ENCODE measurements at regions not wholly inside any gene's neighbourhood (a gene's known extent, or its start where the extent isn't known, plus 50 kb on each side); places are given as distances from the start of the nearest gene placed in this dataset.
"Not testable (repeated sequence)": the region's sequence is repeated elsewhere in the genome, so short reads cannot be mapped to it uniquely, and the experiment has no call there.

GRCh38 chr3:104412608-104413580 lies 953.8 kb upstream of the ALCAM start:
- no peak overlapping the region for H3K4me3 ChIP-seq (ENCODE audit: low read depth, low read length)

DNA sequence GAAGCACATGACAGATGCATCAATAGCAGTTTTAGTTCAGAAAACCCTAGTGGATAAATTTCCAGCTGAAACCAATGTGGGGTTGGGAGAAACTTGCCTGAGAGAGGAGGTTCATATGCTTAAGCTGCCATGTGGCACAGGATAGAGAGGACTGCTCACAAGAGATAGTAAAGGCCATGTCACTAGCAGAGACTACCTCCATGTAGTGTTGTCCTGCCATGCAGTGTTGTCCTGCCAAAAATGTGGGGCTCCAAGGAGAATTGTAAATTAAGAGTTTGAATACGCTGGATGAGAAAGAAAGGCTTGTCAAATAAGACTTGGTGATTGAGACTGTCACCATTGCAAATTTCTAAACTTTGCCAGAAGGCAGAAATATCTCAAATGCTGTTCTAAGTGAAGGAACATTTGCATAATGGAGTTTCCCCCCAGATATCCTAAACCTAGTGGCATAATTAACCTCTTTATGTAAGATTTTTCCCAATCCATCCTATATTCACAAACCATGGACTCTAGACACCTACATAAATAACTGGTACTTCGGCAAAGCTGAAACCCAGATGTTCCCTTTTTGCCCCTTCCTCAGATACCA lies 938.3 kb upstream of the ALCAM start:
- no peak overlapping the region for H3K4me3 ChIP-seq (ENCODE audit: low read depth, low read length)

DNA sequence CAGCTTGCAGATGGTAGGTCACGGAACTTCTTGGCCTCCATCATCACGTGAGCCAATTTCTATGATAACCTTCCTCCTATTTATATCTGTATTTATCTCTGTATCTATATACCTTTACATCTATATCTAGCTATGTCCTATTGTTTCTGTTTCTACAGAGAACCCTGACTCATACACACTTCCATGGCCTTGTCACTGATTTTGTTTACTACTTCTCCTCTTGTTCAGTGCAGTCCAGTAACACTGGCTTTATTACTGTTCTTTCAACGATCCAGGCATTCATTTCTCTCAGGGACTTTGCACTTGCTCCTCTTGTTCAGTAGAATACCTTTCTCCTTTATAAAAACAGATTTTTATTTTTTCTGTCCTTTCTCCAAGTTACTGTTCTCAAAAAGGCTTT lies 937.0 kb upstream of the ALCAM start:
- no peak overlapping the region for H3K4me3 ChIP-seq (ENCODE audit: low read depth, low read length)

DNA sequence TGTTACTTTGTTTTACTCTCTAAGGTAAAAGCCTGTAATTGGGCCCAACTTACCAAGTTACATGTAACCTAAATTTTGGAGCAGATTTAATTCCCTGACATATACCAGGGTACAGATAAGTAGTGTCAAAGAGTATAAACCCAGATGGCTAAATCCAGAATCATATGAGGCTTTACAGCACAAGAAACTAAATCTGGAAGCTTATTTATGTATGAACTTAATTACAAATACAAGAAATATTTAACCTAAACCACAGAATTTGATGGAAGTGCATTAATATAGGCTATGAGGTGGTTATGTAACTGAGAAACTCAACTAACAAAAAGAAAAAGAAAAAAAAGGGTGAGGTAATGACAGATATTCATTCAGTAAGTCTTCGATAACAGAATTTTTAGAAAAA lies 930.2 kb upstream of the ALCAM start:
- H3K4me3 ChIP-seq (ENCODE audit: low read depth, low read length): no peak overlapping the region

DNA sequence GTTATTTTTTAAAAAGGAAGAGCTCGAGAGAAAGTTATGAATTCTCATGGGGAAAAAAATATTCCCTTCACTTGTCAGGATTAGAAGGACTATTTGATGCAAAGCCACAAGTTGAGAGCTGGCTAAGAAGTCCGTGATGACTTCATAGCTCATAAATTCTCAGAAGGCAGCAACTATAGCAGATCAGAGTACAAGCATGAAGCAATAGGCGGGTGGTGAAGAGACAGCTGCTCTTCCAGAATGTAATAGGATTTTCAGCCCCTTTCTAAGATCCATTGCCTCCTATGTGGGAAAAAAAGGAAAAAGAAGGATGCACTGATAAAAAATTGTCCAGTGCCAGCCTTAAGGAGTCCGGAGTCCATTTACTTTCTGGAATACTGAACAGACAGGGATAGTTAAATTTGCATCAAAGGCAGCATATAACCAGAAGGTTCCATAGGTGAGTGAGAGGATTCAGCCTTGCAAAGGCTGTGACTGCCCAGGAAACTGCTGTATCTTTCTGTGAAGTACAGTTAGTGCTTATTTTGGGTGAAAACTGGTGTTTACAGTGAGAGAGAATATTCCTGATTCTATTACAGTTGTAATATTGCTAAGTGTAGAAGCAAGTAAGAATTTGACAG lies 929.5 kb upstream of the ALCAM start:
- H3K4me3 ChIP-seq (ENCODE audit: low read depth, low read length): no peak overlapping the region

GRCh38 chr3:104437891-104438290 lies 928.8 kb upstream of the ALCAM start:
- H3K4me3 ChIP-seq (ENCODE audit: low read depth, low read length): no peak overlapping the region

DNA sequence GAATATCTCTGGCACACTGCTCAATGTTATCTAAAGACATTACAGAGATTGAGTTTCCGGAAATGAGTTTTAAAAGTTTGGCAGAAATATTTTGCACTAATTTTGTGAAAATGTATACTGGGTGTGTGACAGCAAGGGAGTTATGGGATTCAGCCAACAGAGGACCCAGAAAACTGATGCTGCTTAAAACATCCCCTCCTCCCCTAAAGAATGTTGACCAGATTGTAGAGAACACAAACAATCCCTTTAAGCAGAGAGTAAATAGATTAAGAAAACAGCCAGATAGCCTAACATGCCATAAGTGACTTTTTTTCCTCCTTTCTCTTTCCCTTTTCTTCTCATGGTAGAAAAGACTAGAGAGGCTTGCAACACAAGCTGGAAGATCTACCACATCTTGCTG lies 928.0 kb upstream of the ALCAM start:
- H3K4me3 ChIP-seq (ENCODE audit: low read depth, low read length): no peak overlapping the region

GRCh38 chr3:104445252-104445919 lies 921.3 kb upstream of the ALCAM start:
- not testable (repeated sequence) for H3K4me3 ChIP-seq (ENCODE audit: low read depth, low read length)

GRCh38 chr3:104447681-104448080 lies 919.0 kb upstream of the ALCAM start:
- H3K4me3 ChIP-seq (ENCODE audit: low read depth, low read length): no peak overlapping the region

DNA sequence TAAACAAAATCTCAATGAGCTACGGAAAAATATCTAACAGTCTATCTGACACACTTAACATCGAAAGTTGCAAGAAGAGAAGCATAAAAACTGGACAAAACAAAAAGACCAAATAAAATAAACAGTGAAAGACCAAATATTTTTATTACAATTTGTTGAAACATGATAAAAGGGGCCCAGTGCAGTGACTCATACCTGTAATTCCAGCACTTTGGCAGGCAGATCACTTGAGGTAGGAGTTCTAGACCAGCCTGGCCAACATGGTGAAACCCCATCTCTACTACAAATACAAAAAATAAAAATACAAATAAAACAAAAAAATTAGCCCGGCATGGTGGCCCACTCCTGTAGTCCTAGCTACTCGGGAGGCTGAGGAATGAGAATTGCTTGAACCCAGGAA lies 914.0 kb upstream of the ALCAM start:
- no peak overlapping the region for H3K4me3 ChIP-seq (ENCODE audit: low read depth, low read length)

- no peak overlapping the region for H3K4me3 ChIP-seq (ENCODE audit: low read depth, low read length)
These were observed 908.1 kb upstream of the ALCAM start for GRCh38 chr3:104458657-104459056.

DNA sequence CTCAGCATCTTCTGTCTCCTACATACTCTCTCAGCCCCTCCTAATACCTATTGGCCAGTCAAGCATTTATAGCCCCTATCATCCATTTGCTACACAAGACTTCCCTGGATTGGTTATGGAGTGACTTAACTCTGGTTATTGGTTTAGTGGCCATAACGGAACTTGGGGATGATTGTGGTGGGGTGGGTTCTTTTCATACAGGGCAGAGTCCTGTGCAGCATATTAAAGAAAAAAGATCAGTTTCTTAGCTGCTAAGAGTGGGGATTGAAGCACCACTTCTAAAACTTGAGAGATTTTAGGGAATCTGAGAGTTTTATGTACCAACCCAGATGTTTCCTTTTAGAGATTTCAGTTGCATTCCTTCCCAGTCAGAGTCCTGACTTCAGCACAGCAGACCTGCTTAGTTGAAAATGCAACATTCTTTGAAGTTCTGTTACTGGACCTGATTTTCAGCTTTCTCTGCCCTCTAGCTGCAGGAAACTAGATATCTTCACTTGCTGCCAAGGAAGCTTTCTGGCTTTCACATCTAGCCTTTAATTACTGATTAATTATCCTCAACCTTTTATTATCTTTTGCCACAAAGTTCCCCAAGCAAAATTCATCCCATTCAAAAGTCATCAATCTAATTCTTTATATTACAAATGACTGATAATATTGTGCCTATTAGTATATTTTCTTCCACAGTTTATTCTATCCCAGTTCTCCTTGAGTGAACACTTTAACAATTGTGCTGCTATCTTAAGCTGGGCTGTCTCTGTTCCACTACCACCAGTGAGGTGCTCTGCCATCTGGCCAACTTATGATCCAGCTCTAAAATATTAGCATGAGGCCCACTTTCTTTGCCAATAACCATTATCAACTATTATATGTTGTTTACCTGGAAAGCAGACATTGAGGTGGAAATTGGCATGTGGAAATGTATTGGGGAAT lies 906.0 kb upstream of the ALCAM start:
- H3K4me3 ChIP-seq (ENCODE audit: low read depth, low read length): no peak overlapping the region

DNA sequence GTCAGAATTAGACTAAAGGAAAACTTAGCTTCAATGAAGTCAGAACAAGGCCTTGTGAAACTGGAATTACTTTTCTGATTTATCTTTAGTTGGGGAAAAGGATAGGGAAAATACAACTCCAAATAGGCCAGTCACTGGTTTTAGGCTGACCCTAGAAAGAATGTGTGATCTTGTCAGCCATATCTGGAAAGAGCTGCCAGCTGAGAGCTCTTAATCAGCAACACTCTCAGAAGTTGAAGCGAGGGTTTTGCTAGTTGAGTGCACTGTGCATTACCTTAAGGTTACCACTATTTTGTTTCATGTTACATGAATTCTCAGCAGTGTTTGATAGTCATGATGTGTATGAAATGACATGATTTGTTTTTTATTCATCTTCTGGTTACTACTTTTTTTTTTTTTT lies 905.3 kb upstream of the ALCAM start:
- H3K4me3 ChIP-seq (ENCODE audit: low read depth, low read length): no peak overlapping the region

DNA sequence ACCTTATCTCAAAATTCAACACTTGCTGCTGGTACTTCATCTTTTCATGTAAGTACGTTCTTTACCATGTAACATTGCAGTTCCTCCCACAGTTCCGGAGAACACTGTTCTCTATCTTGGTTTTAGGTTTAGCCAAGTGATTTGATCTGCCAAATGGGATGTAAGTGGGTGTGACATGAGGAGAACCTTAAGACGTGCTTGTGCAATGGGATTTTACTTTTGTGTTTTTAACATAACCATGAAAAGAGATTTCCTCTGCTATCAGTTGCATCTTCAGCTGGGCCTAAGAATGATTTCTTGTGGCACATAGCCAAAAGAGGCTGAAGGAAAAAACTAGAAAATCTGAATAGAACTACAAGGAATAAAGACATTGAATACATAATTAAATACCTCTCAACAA lies 894.5 kb upstream of the ALCAM start:
- no peak overlapping the region for H3K4me3 ChIP-seq (ENCODE audit: low read depth, low read length)

- no peak overlapping the region for H3K4me3 ChIP-seq (ENCODE audit: low read depth, low read length)
These were observed 892.7 kb upstream of the ALCAM start for GRCh38 chr3:104474011-104474410.

GRCh38 chr3:104503022-104503421 lies 863.7 kb upstream of the ALCAM start:
- H3K4me3 ChIP-seq (ENCODE audit: low read depth, low read length): no peak overlapping the region

DNA sequence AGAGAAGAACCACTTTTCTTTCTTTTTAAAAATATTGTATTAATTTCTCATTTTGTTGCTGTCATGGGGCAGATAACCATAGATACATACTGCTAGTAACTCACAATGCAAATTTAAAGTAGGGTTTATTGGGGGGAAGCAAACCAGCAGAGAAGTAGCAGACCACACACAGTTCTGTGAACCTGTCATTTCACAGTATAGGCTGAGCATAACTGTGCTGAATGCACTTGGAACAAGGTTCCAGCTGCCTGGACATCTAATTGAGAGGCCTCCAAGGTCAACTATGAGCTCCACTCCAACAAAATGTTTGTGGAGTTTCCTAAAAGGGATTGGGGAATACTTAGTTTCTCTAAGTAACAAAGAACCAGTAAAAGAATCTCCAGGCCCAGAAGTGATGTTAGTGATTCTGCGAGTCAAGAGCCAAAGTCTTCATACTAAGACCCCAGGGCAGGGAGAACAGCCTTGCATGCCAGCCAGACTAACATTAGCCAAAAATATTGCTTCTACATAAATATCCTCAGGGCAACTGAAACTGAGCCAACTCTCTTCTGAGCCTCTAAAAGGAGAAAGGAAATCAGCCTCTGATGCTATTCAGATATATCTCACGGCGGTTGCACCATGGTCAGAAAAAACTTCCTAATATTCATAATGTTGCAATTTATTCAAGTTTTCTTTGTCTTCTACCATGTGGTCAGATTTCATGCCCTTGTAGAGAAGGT lies 856.4 kb upstream of the ALCAM start:
- H3K4me3 ChIP-seq (ENCODE audit: low read depth, low read length): no peak overlapping the region

GRCh38 chr3:104514371-104514770 lies 852.3 kb upstream of the ALCAM start:
- H3K4me3 ChIP-seq (ENCODE audit: low read depth, low read length): no peak overlapping the region

- H3K4me3 ChIP-seq (ENCODE audit: low read depth, low read length): no peak overlapping the region
These were observed 851.9 kb upstream of the ALCAM start for GRCh38 chr3:104514776-104515175.

GRCh38 chr3:104519068-104519467 lies 847.6 kb upstream of the ALCAM start:
- no peak overlapping the region for H3K4me3 ChIP-seq (ENCODE audit: low read depth, low read length)
